Breast epithelium (tissue), 4 donors: ENCODE measurements at regions not wholly inside any gene's neighbourhood (a gene's known extent, or its start where the extent isn't known, plus 50 kb on each side); places are given as distances from the start of the nearest gene placed in this dataset.

Source experiments
- DNase-seq, 2 donors: peaks; one replicate each; pipeline ENCODE4 v3.0.0-alpha.2; 2019; ENCODE audit warnings: low spot score in 2 of 2
- H3K27ac ChIP-seq, 2 donors: fragments of 200-600 bp; sonication (generic) in 1 of 2; one replicate each; pipeline ENCODE4 v1.5.1; 2016 to 2019; ENCODE audit warnings: mild to moderate bottlenecking in 1 of 2
- H3K27me3 ChIP-seq, 2 donors: fragments of 200-600 bp; sonication (generic) in 1 of 2; one replicate each; pipeline versions ENCODE4 v1.5.1 to v1.6.0; 2017 to 2019; ENCODE audit warnings: control low read depth in 1 of 2, mild to moderate bottlenecking in 1 of 2
- H3K36me3 ChIP-seq: fragments of 200-600 bp; one replicate; pipeline ENCODE4 v1.5.1; 2019
- H3K4me1 ChIP-seq, 2 donors: fragments of 200-600 bp; sonication (generic); one replicate each; pipeline ENCODE4 v1.5.1; 2016 to 2019; ENCODE audit warnings: control low read depth in 1 of 2
- H3K4me3 ChIP-seq, 3 donors: fragments of 200-600 bp; sonication (generic); 1 replicate in 2 of 3; 2 replicates in 1 of 3; pipeline ENCODE4 v1.5.1; 2016 to 2019; ENCODE audit warnings: mild to moderate bottlenecking in 3 of 3, moderate library complexity in 2 of 3
- H3K9me3 ChIP-seq, 2 donors: fragments of 200-600 bp; sonication (generic) in 1 of 2; one replicate each; pipeline ENCODE4 v1.5.1; 2016 to 2019; ENCODE audit warnings: control low read depth in 1 of 2
- POLR2A ChIP-seq: fragments of 450-650 bp; IDR thresholded peaks from one replicate; pipeline ENCODE4 v1.6.1; 2016; ENCODE audit warnings: antibody characterized with exemption, mild to moderate bottlenecking, moderate library complexity
- POLR2AphosphoS5 ChIP-seq, 3 donors: sonication (generic); formaldehyde crosslinking; IDR thresholded peaks; one replicate each; pipeline ENCODE4 v1.6.1; 2017; ENCODE audit warnings: antibody characterized with exemption in 3 of 3
- intact Hi-C: fragments of 100-400 bp; cut with DNase I; formaldehyde crosslinking; loops from one replicate; pipeline ENCODE4 v1.15.1; 2023; ENCODE audit warnings: low total_unique reads
- TF ChIP-seq, protein P1 (sequence below), 3 donors: fragments of 450-650 bp; IDR thresholded peaks; one replicate each; pipeline ENCODE4 v1.5.1; 2016 to 2017; ENCODE audit warnings: antibody characterized with exemption in 3 of 3, mild to moderate bottlenecking in 3 of 3, moderate library complexity in 3 of 3

GRCh38 chr22:26985206-26985605 is 327.8 kb downstream of the MIAT start:
- no peaks in the 10 kb centered on the region for H3K9me3 ChIP-seq
- intact Hi-C loops: no loop called here
- DNase-seq: no peak
- H3K4me3 ChIP-seq: no peak overlapping the region
- H3K27ac ChIP-seq: no peak overlapping the region
- H3K27me3 ChIP-seq: no peaks in the 10 kb centered on the region
- no peaks in the 10 kb centered on the region for H3K36me3 ChIP-seq
- H3K4me1 ChIP-seq: no peaks in the 10 kb centered on the region
- TF ChIP-seq POLR2AphosphoS5 (IDR thresholded peaks at IDR 0.05) (no peak), POLR2A (no peak)
- TF ChIP-seq, protein P1, sequence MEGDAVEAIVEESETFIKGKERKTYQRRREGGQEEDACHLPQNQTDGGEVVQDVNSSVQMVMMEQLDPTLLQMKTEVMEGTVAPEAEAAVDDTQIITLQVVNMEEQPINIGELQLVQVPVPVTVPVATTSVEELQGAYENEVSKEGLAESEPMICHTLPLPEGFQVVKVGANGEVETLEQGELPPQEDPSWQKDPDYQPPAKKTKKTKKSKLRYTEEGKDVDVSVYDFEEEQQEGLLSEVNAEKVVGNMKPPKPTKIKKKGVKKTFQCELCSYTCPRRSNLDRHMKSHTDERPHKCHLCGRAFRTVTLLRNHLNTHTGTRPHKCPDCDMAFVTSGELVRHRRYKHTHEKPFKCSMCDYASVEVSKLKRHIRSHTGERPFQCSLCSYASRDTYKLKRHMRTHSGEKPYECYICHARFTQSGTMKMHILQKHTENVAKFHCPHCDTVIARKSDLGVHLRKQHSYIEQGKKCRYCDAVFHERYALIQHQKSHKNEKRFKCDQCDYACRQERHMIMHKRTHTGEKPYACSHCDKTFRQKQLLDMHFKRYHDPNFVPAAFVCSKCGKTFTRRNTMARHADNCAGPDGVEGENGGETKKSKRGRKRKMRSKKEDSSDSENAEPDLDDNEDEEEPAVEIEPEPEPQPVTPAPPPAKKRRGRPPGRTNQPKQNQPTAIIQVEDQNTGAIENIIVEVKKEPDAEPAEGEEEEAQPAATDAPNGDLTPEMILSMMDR (IDR thresholded peaks at IDR 0.05): no peak

GRCh38 chr22:26985931-26986782 is 328.8 kb downstream of the MIAT start:
- intact Hi-C loops: no loop called here
- TF ChIP-seq POLR2AphosphoS5 (IDR thresholded peaks at IDR 0.05) (no peak), POLR2A (no peak)
- TF ChIP-seq, protein P1 (IDR thresholded peaks at IDR 0.05): no peak
- H3K4me3 ChIP-seq: no peak overlapping the region
- no peaks in the 10 kb centered on the region for H3K36me3 ChIP-seq
- H3K27ac ChIP-seq: no peak overlapping the region
- no peaks in the 10 kb centered on the region for H3K4me1 ChIP-seq
- H3K27me3 ChIP-seq: no peaks in the 10 kb centered on the region
- no peak for DNase-seq
- H3K9me3 ChIP-seq: no peaks in the 10 kb centered on the region

DNA sequence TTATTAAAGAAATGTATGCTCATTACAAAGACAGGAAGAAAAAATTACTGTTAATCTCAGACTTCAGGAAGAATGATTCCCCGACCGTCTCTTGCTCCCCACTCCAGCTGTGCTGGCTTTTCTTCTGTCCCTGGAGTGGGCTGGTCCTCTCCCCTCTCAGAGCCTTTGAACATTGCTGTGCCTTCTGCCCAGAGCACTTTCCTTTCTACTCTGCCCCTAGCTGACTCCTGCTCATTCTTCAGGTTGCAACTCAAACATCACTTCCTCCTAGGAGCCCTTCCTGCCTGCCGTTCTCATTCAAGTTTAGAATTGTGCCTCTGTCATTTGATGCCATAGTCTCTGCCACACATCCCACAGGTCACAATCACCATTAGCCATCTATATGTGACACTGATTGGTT is 329.5 kb downstream of the MIAT start:
- Histone ChIP-seq H3K36me3 (no peaks in the 10 kb centered on the region), H3K27me3 (no peaks in the 10 kb centered on the region), H3K27ac (no peak overlapping the region), H3K4me1 (no peaks in the 10 kb centered on the region), H3K9me3 (no peaks in the 10 kb centered on the region), H3K4me3 (no peak overlapping the region)
- intact Hi-C loops: no loop called here
- no peak for DNase-seq
- TF ChIP-seq, protein P1 (IDR thresholded peaks at IDR 0.05): no peak
- no peak for TF ChIP-seq POLR2A
- TF ChIP-seq POLR2AphosphoS5 (IDR thresholded peaks at IDR 0.05): no peak

DNA sequence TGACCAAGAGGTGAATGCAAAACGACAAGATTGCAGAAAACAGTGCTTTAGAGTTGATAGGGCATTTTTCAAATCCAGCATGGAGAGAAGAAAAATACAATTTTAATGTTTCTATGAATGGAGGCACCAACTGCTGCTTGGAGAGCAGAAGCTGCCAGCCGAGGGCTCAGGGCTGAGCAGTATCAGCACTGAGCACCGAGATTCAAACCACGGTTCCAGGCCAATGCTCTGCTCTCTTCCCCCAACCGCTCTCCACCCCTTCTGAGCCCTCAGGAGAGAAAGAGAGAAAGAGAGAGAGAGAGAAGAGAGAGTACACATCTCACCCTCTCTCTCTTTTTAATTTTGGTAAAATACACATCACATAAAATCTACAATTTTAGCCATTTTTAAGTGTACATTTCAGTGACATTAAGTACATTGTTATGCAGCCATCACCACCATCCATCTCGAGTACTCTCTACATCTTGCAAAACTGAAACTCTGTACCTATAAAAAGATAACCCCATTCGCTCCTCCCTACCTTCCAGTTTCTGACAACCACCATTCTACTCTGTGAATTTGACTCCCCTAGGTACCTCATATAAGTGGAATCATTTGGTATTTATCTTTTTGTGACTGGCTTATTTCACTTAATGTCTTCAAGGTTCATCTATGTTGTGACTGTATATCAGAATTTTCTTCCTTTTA is 333.3 kb downstream of the MIAT start:
- Histone ChIP-seq H3K9me3 (no peaks in the 10 kb centered on the region), H3K27ac (no peak overlapping the region), H3K36me3 (no peaks in the 10 kb centered on the region), H3K4me3 (no peak overlapping the region), H3K4me1 (no peaks in the 10 kb centered on the region), H3K27me3 (no peaks in the 10 kb centered on the region)
- no peak for DNase-seq
- TF ChIP-seq, protein P1 (IDR thresholded peaks at IDR 0.05): no peak
- no peak for TF ChIP-seq POLR2A
- no peak for TF ChIP-seq POLR2AphosphoS5 (IDR thresholded peaks at IDR 0.05)
- intact Hi-C loops: no loop called here

DNA sequence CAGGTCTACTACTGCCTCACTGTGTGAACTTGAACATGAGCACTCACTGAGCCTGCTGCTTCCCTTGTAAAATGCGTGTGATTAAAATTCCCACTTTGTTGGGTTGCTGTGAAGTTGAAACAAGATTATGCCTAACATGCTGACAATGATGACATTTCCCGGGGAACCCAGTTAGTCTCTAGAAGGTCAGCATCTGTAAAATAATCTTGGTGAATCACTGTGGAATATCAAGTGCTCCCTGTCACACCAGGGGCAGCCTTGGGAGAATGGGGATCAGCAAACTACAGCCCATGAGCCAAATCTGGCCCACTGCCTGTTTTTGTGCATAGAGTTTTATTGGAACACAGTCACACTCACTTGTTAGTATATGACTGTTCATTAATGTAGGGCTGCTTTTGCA is 335.2 kb downstream of the MIAT start:
- no peak overlapping the region for H3K27ac ChIP-seq
- H3K36me3 ChIP-seq: no peaks in the 10 kb centered on the region
- H3K4me3 ChIP-seq: no peak overlapping the region
- no peak for DNase-seq
- no peaks in the 10 kb centered on the region for H3K4me1 ChIP-seq
- intact Hi-C loops: no loop called here
- H3K27me3 ChIP-seq: no peaks in the 10 kb centered on the region
- no peaks in the 10 kb centered on the region for H3K9me3 ChIP-seq
- no peak for TF ChIP-seq POLR2AphosphoS5 (IDR thresholded peaks at IDR 0.05)
- TF ChIP-seq, protein P1 (IDR thresholded peaks at IDR 0.05): no peak
- no peak for TF ChIP-seq POLR2A
